Middle frontal gyrus (tissue), 1 donor: ENCODE measurements at regions not wholly inside any gene's neighbourhood (a gene's known extent, or its start where the extent isn't known, plus 50 kb on each side); places are given as distances from the start of the nearest gene placed in this dataset.

Source experiments
- DNase-seq: peaks from one replicate; pipeline ENCODE4 v3.0.0-alpha.2; 2015; ENCODE audit warnings: low spot score; ENCODE audit errors: extremely low spot score

- DNase-seq = no peak
Measured at GRCh38 chrX:39137363-39137954, 336.2 kb downstream of the MID1IP1 start.

DNA sequence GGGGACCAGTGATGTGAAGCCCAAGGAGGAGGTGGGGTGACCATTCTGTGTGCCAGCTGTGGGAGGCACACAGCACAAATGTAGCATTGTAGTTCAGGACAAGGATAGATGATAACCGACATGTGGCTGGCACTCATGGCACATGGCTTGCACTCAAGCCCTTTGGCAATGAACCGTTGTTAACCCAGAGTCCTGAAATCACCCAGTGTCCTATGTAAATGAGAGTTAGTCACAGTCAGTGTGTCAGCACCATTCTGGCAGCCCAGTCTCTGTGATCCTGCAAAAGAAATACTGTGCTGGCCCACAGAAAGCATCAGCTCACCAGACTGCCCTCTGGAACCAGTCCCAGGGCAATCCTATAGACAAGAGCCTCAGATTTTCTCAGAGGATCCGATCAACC, 339.3 kb downstream of the MID1IP1 start:
- DNase-seq = no peak

- DNase-seq = no peak
Measured at GRCh38 chrX:39144323-39144722, 343.1 kb downstream of the MID1IP1 start.

GRCh38 chrX:39144956-39145355, 343.7 kb downstream of the MID1IP1 start:
- no peak for DNase-seq

- DNase-seq = no peak
Measured at GRCh38 chrX:39145859-39146258, 344.6 kb downstream of the MID1IP1 start.

GRCh38 chrX:39149761-39150160, 348.5 kb downstream of the MID1IP1 start:
- no peak for DNase-seq

DNA sequence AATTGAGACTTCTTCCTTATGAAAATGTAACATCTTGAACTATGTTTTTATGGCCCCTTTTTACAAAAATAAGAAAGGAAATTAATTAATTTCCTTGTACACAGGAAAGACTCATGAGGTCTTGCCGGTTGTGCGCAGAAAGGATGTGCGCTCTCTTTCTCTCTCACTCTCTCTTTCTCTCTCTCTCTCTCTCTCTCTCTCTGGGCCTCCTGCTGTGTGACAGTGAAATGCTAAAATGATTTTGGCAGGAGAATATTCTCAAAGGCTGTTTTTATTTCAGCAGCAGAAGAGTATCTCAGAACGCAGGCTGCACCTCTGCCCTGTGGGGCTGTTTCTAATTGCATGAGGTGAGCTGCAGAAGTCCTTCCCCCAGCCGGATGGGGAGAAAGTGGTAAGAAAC, 349.0 kb downstream of the MID1IP1 start:
- DNase-seq = no peak

GRCh38 chrX:39150621-39151020, 349.4 kb downstream of the MID1IP1 start:
- DNase-seq = no peak

DNA sequence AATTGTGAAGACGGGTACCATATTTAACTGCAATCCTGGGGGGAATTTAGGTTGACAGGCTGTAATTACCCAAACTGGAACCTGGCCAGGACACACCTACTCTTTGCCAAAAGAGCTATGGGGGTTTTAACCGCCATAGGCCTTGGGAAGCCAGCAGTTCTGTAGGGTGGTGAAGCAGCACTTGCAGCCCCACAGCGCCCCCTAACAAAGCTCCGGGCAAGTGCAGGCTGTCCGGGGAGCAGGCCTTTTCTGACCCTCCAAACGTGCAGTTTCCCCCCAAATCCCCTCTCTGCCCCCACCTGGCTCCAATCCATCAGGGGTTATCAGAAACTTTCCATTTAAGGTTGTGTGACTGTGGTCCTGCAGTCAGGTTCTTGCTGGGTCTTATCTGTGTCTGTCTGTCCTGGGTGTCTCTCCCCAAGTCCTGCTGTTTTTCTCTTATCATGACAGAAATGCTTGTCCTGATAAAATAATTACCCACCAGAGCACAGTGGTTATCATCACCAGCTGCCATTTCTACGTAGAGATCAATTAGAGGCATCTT, 350.9 kb downstream of the MID1IP1 start:
- DNase-seq = no peak

- DNase-seq = no peak
Measured at GRCh38 chrX:39156051-39156450, 354.8 kb downstream of the MID1IP1 start.

- DNase-seq = no peak
Measured at GRCh38 chrX:39157006-39157405, 355.7 kb downstream of the MID1IP1 start.

GRCh38 chrX:39157796-39158195, 356.5 kb downstream of the MID1IP1 start:
- no peak for DNase-seq

- DNase-seq = no peak
Measured at GRCh38 chrX:39158801-39159657, 357.8 kb downstream of the MID1IP1 start.

- no peak for DNase-seq
Measured at GRCh38 chrX:39159921-39160507, 358.8 kb downstream of the MID1IP1 start.

GRCh38 chrX:39161611-39162255, 360.5 kb downstream of the MID1IP1 start:
- no peak for DNase-seq

GRCh38 chrX:39162322-39162735, 361.1 kb downstream of the MID1IP1 start:
- DNase-seq = no peak

- no peak for DNase-seq
Measured at GRCh38 chrX:39163581-39164126, 362.4 kb downstream of the MID1IP1 start.

- no peak for DNase-seq
Measured at GRCh38 chrX:39164212-39164611, 363.0 kb downstream of the MID1IP1 start.

GRCh38 chrX:39165185-39165584, 363.9 kb downstream of the MID1IP1 start:
- DNase-seq = no peak

GRCh38 chrX:39165773-39166172, 364.5 kb downstream of the MID1IP1 start:
- no peak for DNase-seq

DNA sequence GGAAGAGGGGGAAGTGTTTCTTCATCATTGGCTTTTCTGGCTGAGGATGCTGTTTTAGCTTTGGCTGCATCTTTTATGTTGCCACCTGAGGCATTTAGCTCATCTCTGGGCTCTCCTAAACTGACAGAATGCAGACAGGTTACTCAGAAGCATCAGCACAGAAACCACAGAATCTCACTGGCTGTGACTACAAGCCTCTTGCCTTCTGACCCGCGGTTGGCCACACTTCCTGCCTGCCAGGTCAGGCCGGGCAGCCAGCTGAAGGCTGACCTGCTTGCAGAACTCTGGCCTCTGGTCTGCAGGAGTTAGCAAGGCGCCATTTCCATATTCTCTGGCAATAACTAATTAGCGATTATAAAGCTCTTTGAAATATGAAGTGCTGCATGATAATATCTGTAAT, 366.5 kb downstream of the MID1IP1 start:
- no peak for DNase-seq
